IMR-90 (cell line): ENCODE measurements at regions not wholly inside any gene's neighbourhood (a gene's known extent, or its start where the extent isn't known, plus 50 kb on each side); places are given as distances from the start of the nearest gene placed in this dataset.

ENCODE experiments used
- ATAC-seq: fragments of 200-7000 bp; cut with Tn5 transposase; 2 replicates; pipeline ENCODE4 v1.9.1; 2020; ENCODE audit warnings: low read depth, mild to moderate bottlenecking, moderate library complexity
- BruUV-seq: library from RNA; stranded (reverse); fragments of 400-500 nt; replicated peaks from 2 replicates; lab custom pipeline; 2021; lab: Mats Ljungman, UMichigan
- CTCF ChIA-PET: fragments of 300-600 bp; formaldehyde crosslinking; extraction: SDS; loops from one replicate; lab custom pipeline; 2021; ENCODE audit warnings: antibody characterized with exemption; lab: Yijun Ruan, JAX
- POLR2A ChIA-PET: fragments of 300-600 bp; sonication (Branson Sonifier 250); formaldehyde crosslinking; loops from one replicate; lab custom pipeline; 2022; ENCODE audit warnings: antibody characterized with exemption; ENCODE audit not compliant: unreplicated experiment; lab: Charles Lee
- DNase-seq: peaks from one replicate; pipeline ENCODE4 v3.0.0; 2013
- H2AFZ ChIP-seq: replicated peaks from 2 replicates; pipeline ENCODE3; 2013; ENCODE audit warnings: low read length, mild to moderate bottlenecking; ENCODE audit not compliant: poor library complexity
- H2AK5ac ChIP-seq: 2 replicates; pipeline ENCODE4 v1.6.1; 2013; ENCODE audit warnings: low read depth, low read length, inconsistent platforms
- H2AK9ac ChIP-seq: replicated peaks from 2 replicates; pipeline ENCODE3; 2013; ENCODE audit warnings: mild to moderate bottlenecking, low read depth, low read length, moderate library complexity; ENCODE audit not compliant: poor library complexity
- H2BK120ac ChIP-seq: 2 replicates; pipeline ENCODE4 v1.6.1; 2013; ENCODE audit warnings: low read depth, low read length, inconsistent platforms
- H2BK15ac ChIP-seq: 3 replicates; pipeline ENCODE4 v1.6.1; 2013; ENCODE audit warnings: low read depth, low read length, inconsistent platforms
- H2BK20ac ChIP-seq: 2 replicates; pipeline ENCODE4 v1.6.1; 2013; ENCODE audit warnings: low read depth, mild to moderate bottlenecking, inconsistent platforms, low read length, moderate library complexity
- H2BK5ac ChIP-seq: 2 replicates; pipeline ENCODE4 v1.6.1; 2013; ENCODE audit warnings: mild to moderate bottlenecking, low read depth, low read length, inconsistent platforms; ENCODE audit not compliant: poor library complexity, severe bottlenecking
- H3K14ac ChIP-seq: replicated peaks from 2 replicates; pipeline ENCODE4 v1.6.1; 2013; ENCODE audit warnings: low read depth, low read length, inconsistent platforms
- H3K18ac ChIP-seq: 2 replicates; pipeline ENCODE4 v1.6.1; 2013; ENCODE audit warnings: low read depth, low read length, control low read depth
- H3K23ac ChIP-seq: 2 replicates; pipeline ENCODE4 v1.6.1; 2013; ENCODE audit warnings: low read depth, low read length, inconsistent platforms
- H3K27ac ChIP-seq: 2 replicates; pipeline ENCODE4 v1.5.1; 2013; ENCODE audit warnings: mild to moderate bottlenecking, control low read depth, low read length; ENCODE audit not compliant: insufficient read depth
- H3K27me3 ChIP-seq: 2 replicates; pipeline ENCODE4 v1.6.1; 2013; ENCODE audit warnings: low read length; ENCODE audit not compliant: control insufficient read depth, insufficient read depth
- H3K36me3 ChIP-seq: 2 replicates; pipeline ENCODE4 v1.6.1; 2013; ENCODE audit warnings: low read length, mixed read lengths; ENCODE audit not compliant: control insufficient read depth, insufficient read depth
- H3K4ac ChIP-seq: 2 replicates; pipeline ENCODE4 v1.6.1; 2013; ENCODE audit warnings: low read depth, low read length, inconsistent platforms
- H3K4me1 ChIP-seq: 2 replicates; pipeline ENCODE4 v1.6.1; 2013; ENCODE audit warnings: low read length, mixed read lengths; ENCODE audit not compliant: control insufficient read depth, insufficient read depth
- H3K4me2 ChIP-seq: 2 replicates; pipeline ENCODE4 v1.6.1; 2013; ENCODE audit warnings: low read depth, mild to moderate bottlenecking, control low read depth, low read length, moderate library complexity
- H3K4me3 ChIP-seq: 2 replicates; pipeline ENCODE4 v1.5.1; 2013; ENCODE audit warnings: low read depth, mild to moderate bottlenecking, control low read depth, low read length, moderate library complexity; ENCODE audit not compliant: insufficient read depth
- H3K56ac ChIP-seq: 2 replicates; pipeline ENCODE4 v1.6.1; 2013; ENCODE audit warnings: low read length, inconsistent platforms; ENCODE audit not compliant: insufficient read depth; ENCODE audit errors: extremely low read depth
- H3K79me1 ChIP-seq, 2 experiments: 2 replicates each; pipeline ENCODE4 v1.6.1; 2013; ENCODE audit warnings: low read length in 2 of 2, inconsistent platforms in 1 of 2, low read depth in 1 of 2
- H3K9ac ChIP-seq: 2 replicates; pipeline ENCODE4 v1.6.1; 2013; ENCODE audit warnings: low read depth, low read length, control low read depth
- H3K9me1 ChIP-seq: 2 replicates; pipeline ENCODE4 v1.6.1; 2013; ENCODE audit warnings: low read length, inconsistent platforms; ENCODE audit not compliant: insufficient read depth
- H3K9me3 ChIP-seq: 2 replicates; pipeline ENCODE4 v1.6.1; 2013; ENCODE audit warnings: low read length; ENCODE audit not compliant: control insufficient read depth, insufficient read depth
- H4K20me1 ChIP-seq: 2 replicates; pipeline ENCODE4 v1.6.1; 2013; ENCODE audit warnings: low read length, inconsistent platforms; ENCODE audit not compliant: insufficient read depth
- H4K5ac ChIP-seq: 2 replicates; pipeline ENCODE4 v1.6.1; 2013; ENCODE audit warnings: mild to moderate bottlenecking, low read depth, low read length, control low read depth
- H4K8ac ChIP-seq, 2 experiments: 2 replicates each; pipeline ENCODE4 v1.6.1; 2013; ENCODE audit warnings: low read depth in 2 of 2, low read length in 2 of 2, control low read depth in 1 of 2, inconsistent platforms in 1 of 2
- H4K91ac ChIP-seq: 2 replicates; pipeline ENCODE4 v1.6.1; 2013; ENCODE audit warnings: low read depth, low read length, inconsistent platforms; ENCODE audit not compliant: insufficient read depth
- BHLHE40 ChIP-seq: fragments of 150-350 bp; IDR thresholded peaks from 2 replicates; pipeline ENCODE4 v1.6.1; 2016; ENCODE audit warnings: mild to moderate bottlenecking, low read depth, low read length
- CEBPB ChIP-seq: IDR thresholded peaks from 2 replicates; pipeline ENCODE4 v1.6.1; 2012; ENCODE audit warnings: low read depth, low read length, improper control_type of control experiment
- CTCF ChIP-seq: conservative IDR thresholded peaks from 2 replicates; pipeline ENCODE4 v1.5.1; 2012; ENCODE audit warnings: mild to moderate bottlenecking, low read depth, low read length, improper control_type of control experiment
- RAD21 ChIP-seq: IDR thresholded peaks from 2 replicates; pipeline ENCODE4 v1.6.1; 2012; ENCODE audit warnings: low read length, improper control_type of control experiment
- RFX5 ChIP-seq: IDR thresholded peaks from 2 replicates; pipeline ENCODE4 v1.8.0; 2012; ENCODE audit warnings: low read depth, mild to moderate bottlenecking, low read length, moderate library complexity
- SMC3 ChIP-seq: fragments of 150-350 bp; IDR thresholded peaks from 2 replicates; pipeline ENCODE4 v1.6.1; 2016; ENCODE audit warnings: low read depth, mild to moderate bottlenecking, antibody characterized with exemption, low read length, moderate library complexity
- WGBS, 2 experiments: methylation state at CpG; one replicate each; pipeline versions ENCODE4 v1.1.5 to v1.1.7; 2013; ENCODE audit warnings: missing lambda C conversion rate in 2 of 2; ENCODE audit not compliant: insufficient read length in 1 of 2; ENCODE audit errors: extremely low coverage in 2 of 2; 5-methylcytosine and 5-hydroxymethylcytosine counted together
- dilution Hi-C: fragments of 300-500 bp; cut with HindIII; formaldehyde crosslinking; loops from one replicate; pipeline ENCODE4 v1.14.3; 2018; ENCODE audit warnings: low sequenced_read_pairs; ENCODE audit not compliant: unreplicated experiment
- in situ Hi-C: fragments of 300-500 bp; cut with MboI; formaldehyde crosslinking; loops from 3 replicates; pipeline ENCODE4 v1.14.3; 2019; ENCODE audit warnings: low sequenced_read_pairs, inconsistent platforms, mixed read lengths
- intact Hi-C: fragments of 100-400 bp; cut with micrococcal nuclease; formaldehyde crosslinking; loops from 2 replicates; pipeline ENCODE4 v1.10.0; 2022

- no peak overlapping the region for H3K4me3 ChIP-seq
- no peak overlapping the region; the same call in 2 of the 3 replicates for H2BK15ac ChIP-seq
- peak; percentile 35; the same call in 1 of the 2 replicates for ATAC-seq
- H3K14ac ChIP-seq, result no peak overlapping the region
- H4K5ac ChIP-seq, result no peak overlapping the region
- no peaks in the 10 kb centered on the region for H3K79me1 ChIP-seq
- no peak overlapping the region for H3K56ac ChIP-seq
- H3K27me3 ChIP-seq, result no peaks in the 10 kb centered on the region
- H4K8ac ChIP-seq, result no peak overlapping the region
- no peak overlapping the region for H3K23ac ChIP-seq
- no peak overlapping the region for H3K4me2 ChIP-seq
- CTCF ChIA-PET, result no interaction called here
- H3K4ac ChIP-seq, result no peak overlapping the region
- no peak overlapping the region for H2BK5ac ChIP-seq
- no peak overlapping the region for H2AK9ac ChIP-seq
- no peak overlapping the region for H3K27ac ChIP-seq
- no peaks in the 10 kb centered on the region for H3K9me1 ChIP-seq
- H2AFZ ChIP-seq, result no peak overlapping the region
- no peak overlapping the region; the same call in 1 of the 2 replicates for H3K18ac ChIP-seq
- no peaks in the 10 kb centered on the region for H4K20me1 ChIP-seq
- no peaks in the 10 kb centered on the region for H3K4me1 ChIP-seq
- no peak overlapping the region for H2BK120ac ChIP-seq
- no peak overlapping the region for H2AK5ac ChIP-seq
- dilution Hi-C loops, result no loop called here
- no peak overlapping the region for H3K9ac ChIP-seq
- no peaks in the 10 kb centered on the region for H3K9me3 ChIP-seq
- POLR2A ChIA-PET, result no interaction called here
- in situ Hi-C loops, result no loop called here
- TF ChIP-seq SMC3 (peak; percentile 30; the same call in 1 of the 2 replicates), BHLHE40 (no peak), RFX5 (no peak), CTCF (peak; percentile 38), CEBPB (no peak), RAD21 (peak; percentile 41)
- BruUV-seq, result no TSS peak
- intact Hi-C loops, result no loop called here
- H4K91ac ChIP-seq, result no peak overlapping the region
- WGBS, 2 experiments, result 60% methylated on average over 1 of the region's 3 CpGs; no CpG with 5 or more reads in 1 of the 2 experiments
- peak; percentile 50 for DNase-seq
- no peaks in the 10 kb centered on the region for H3K36me3 ChIP-seq
- no peak overlapping the region for H2BK20ac ChIP-seq
Observed at GRCh38 chr1:234691567-234691966, 81.6 kb upstream of the IRF2BP2 start.
